NCI-H510A (cell line): ENCODE measurements at regions not wholly inside any gene's neighbourhood (a gene's known extent, or its start where the extent isn't known, plus 50 kb on each side); places are given as distances from the start of the nearest gene placed in this dataset.

Experiments used
- DNase-seq: peaks from one replicate; lab custom pipeline; 2025; lab: John Stamatoyannopoulos, UW

GRCh38 chr6:40721271-40721952 is 134.2 kb upstream of the LRFN2 start:
- no peak for DNase-seq

GRCh38 chr6:40720375-40720748 is 133.2 kb upstream of the LRFN2 start:
- DNase-seq = no peak

- DNase-seq = peak; percentile 50
These were observed 132.7 kb upstream of the LRFN2 start for GRCh38 chr6:40719671-40720374.

GRCh38 chr6:40718401-40718800 is 131.2 kb upstream of the LRFN2 start:
- DNase-seq = no peak

GRCh38 chr6:40717411-40718057 is 130.4 kb upstream of the LRFN2 start:
- DNase-seq = no peak

- peak; percentile 38 for DNase-seq
These were observed 128.6 kb upstream of the LRFN2 start for GRCh38 chr6:40715570-40716403.

GRCh38 chr6:40714576-40715564 is 127.7 kb upstream of the LRFN2 start:
- peak; percentile 93 for DNase-seq

- no peak for DNase-seq
These were observed 127.0 kb upstream of the LRFN2 start for GRCh38 chr6:40714143-40714542.

GRCh38 chr6:40713002-40713719 is 126.0 kb upstream of the LRFN2 start:
- no peak for DNase-seq

GRCh38 chr6:40710626-40711330 is 123.6 kb upstream of the LRFN2 start:
- peak; percentile 25 for DNase-seq

- no peak for DNase-seq
These were observed 120.9 kb upstream of the LRFN2 start for GRCh38 chr6:40708049-40708448.

GRCh38 chr6:40706178-40706577 is 119.0 kb upstream of the LRFN2 start:
- DNase-seq = no peak

GRCh38 chr6:40705354-40705753 is 118.2 kb upstream of the LRFN2 start:
- no peak for DNase-seq

- DNase-seq = no peak
These were observed 114.3 kb upstream of the LRFN2 start for GRCh38 chr6:40701352-40702007.

GRCh38 chr6:40700006-40700580 is 112.9 kb upstream of the LRFN2 start:
- no peak for DNase-seq

- DNase-seq = peak; percentile 27
These were observed 108.7 kb upstream of the LRFN2 start for GRCh38 chr6:40695750-40696415.

GRCh38 chr6:40695114-40695513 is 108.0 kb upstream of the LRFN2 start:
- DNase-seq = peak; percentile 37

- no peak for DNase-seq
These were observed 106.6 kb upstream of the LRFN2 start for GRCh38 chr6:40693768-40694167.
